AML-193 (cell line): ENCODE measurements at regions not wholly inside any gene's neighbourhood (a gene's known extent, or its start where the extent isn't known, plus 50 kb on each side); places are given as distances from the start of the nearest gene placed in this dataset.
"Not testable (repeated sequence)": the region's sequence is repeated elsewhere in the genome, so short reads cannot be mapped to it uniquely, and the experiment has no call there.

Experiments used
- DNase-seq, 2 experiments: peaks; one replicate each; lab custom pipeline; 2025; lab: John Stamatoyannopoulos, UW

GRCh38 chr4:9702696-9703095 is 78.7 kb upstream of the DRD5 start:
- not testable (repeated sequence) for DNase-seq

GRCh38 chr4:9703391-9703790 is 78.0 kb upstream of the DRD5 start:
- peak; percentile 26 to 59 for DNase-seq

DNA sequence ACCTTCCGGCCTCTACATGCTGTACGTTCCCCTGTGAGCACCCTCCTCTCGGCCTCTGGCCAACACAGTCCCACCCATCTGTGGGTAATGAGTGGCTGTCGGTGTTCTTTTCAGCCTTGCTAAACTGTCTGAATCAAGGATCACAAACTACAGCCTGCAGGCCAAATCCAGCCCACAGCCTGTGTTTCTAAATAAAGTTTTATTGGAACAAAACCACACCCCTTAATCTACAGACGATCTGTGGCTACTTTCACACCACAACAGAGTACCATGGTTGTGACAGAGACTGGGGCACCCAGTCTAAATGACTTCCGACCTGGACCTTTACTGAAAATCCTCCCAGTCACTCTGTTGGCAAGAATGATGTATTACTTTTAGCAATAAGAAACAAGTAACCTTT is 77.3 kb upstream of the DRD5 start:
- not testable (repeated sequence) for DNase-seq

DNA sequence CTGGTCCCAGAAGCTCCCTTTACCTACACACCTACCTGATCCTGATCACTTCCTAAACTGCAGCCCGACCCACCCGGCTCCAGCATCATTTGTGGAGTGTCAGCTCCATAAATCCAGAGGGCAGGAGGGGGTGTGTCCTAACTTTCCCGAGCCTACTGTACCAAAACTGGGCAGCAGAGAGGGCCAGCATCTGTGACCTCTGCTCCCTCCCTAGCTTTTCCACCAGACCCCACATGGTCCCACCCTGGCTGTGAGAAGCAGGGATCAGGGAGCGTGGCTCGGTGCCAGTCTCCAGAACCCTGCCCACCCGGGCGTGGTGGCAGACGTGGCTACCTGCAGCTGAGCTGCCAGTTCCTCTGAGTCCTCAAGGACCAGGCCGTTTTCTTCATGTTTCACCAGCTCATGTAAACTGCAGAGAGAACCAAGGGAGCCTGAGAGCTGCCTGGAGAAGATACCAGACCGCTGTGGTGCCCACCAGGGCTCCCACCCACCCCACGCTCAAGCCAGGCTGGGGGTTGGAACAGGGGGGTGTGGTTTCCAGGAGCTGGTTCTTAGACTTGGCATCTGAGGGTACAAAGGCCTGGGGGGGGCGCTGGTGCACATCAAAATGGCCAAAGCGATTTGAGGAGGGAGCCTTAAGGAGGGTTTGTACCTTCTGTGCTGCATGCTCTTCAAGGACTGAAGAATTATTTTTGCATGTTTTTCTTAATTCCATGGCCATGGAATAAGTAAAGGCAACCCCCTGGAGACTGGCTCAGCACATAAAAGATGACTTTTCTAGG is 76.7 kb upstream of the DRD5 start:
- DNase-seq, result no peak

- not testable (repeated sequence) for DNase-seq
Measured at GRCh38 chr4:9707281-9707680, 74.2 kb upstream of the DRD5 start.

GRCh38 chr4:9707936-9708335 is 73.5 kb upstream of the DRD5 start:
- not testable (repeated sequence) for DNase-seq

GRCh38 chr4:9709724-9710123 is 71.7 kb upstream of the DRD5 start:
- DNase-seq, result no peak

DNA sequence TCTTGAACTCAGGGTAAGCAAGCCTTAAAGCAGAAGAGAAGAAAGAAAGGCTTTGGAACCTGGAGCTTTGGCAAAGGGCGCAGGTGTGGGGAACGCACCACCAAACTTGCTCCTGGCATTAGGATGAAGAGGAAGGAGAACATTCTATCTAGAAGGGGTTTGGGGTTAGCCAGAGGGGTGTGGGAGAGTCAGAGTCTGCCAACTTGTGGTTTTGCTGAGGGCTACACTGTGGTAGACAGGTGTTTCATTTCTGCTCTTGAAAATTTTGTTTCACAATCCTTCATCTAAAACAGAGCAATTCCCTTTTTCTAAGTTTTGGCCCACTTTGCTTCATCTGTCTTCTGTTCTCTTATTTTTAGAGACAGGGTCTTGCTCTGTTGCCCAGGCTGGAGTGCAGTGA is 66.2 kb upstream of the DRD5 start:
- not testable (repeated sequence) for DNase-seq

DNA sequence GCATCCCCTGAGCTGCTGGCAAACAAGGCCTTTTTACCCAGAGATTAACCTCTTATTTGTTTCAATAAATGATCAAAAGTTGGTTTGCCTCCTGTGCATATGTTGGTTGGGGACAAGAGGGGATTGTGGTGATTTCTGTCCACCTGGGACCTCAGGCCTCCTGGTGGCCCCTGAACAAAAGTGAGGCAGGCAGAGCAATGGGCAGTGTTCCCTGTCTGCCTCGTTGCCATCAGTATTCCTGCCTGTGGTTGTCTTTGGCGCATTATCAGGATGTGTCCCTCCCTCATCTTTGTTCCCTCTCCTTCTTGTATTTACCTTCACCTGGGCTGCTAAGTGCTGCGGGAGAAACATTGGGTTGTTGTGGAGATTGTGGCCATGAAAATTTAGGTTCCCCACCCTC is 65.3 kb upstream of the DRD5 start:
- no peak for DNase-seq

DNA sequence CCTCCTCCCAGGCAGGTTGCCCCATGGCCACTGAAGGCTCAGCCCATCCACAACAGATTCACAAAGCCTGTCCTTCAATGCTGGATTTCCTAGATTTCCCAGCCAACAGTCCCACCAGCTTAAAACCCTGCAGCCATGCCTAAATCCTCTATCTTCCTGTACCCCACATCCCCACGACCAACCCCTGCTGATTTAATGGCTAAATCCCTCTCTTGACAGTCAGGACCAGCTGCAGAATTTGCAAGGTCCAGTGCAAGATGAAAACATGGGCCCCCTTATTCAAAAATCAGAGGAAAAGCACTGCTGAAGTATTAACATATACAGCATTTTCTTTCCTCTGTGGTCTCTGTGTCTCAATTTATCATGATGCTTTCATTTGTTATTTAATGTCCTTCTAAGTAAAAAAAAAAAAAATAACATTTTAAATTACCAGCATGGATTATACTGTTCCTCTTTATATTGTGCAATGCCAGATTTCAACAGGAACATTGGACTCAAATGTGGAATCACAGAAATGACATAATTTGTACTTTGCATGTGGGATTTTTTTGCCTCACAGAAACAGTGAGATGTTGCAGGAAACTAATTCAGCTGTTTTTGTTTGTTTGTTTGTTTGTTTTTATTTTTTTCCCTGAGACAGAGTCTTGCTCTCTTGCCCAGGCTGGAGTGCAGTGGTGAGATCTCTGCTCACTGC is 63.0 kb upstream of the DRD5 start:
- not testable (repeated sequence) for DNase-seq

DNA sequence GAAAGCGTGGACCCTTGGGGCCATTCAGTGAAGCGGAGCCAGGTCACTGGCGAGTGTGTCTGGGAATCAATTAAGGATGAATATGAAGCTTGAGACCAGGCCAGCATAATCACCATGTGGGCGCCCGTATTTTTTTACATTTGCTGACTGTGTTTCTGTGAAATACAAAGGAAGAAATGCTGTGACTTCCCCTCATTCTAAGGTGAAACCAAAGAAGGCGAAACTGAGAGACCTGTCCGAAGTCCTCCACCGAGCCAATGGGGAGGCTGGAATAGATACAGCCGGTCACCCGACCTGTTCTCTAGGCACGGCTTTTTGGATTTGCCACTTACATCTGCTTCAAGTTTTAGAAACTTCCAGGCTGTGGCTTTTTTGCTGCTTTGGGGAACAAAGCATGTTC is 59.3 kb upstream of the DRD5 start:
- not testable (repeated sequence) for DNase-seq
